ENCODE measurements at regions not wholly inside any gene's neighbourhood (a gene's known extent, or its start where the extent isn't known, plus 50 kb on each side); places are given as distances from the start of the nearest gene placed in this dataset.

GRCh38 chr7:133199831-133200230, 53.0 kb upstream of the EXOC4 start:
- Histone ChIP-seq H3K4me2 (ENCODE audit: low read length) (no peak overlapping the region), H3K9me3 (ENCODE audit: low read length) (no peaks in the 10 kb centered on the region), H3K9me2 (ENCODE audit: insufficient read depth, low read length) (no peaks in the 10 kb centered on the region), H4K20me1 (ENCODE audit: insufficient read depth) (no peaks in the 10 kb centered on the region), H3K79me2 (replicated peaks; ENCODE audit: insufficient read depth, low read length) (no peaks in the 10 kb centered on the region), H3K9ac (ENCODE audit: low read length) (no peak overlapping the region), H3K4me3 (ENCODE audit: low read length) (no peak overlapping the region), H3K36me3 (ENCODE audit: insufficient read depth, low read length) (no peaks in the 10 kb centered on the region), H2AFZ (ENCODE audit: low read depth, low read length) (no peak overlapping the region), H3F3A (ENCODE audit: insufficient read depth, low read length, poor library complexity, severe bottlenecking) (no peaks in the 10 kb centered on the region), H3K27ac (ENCODE audit: low read length) (no peak overlapping the region), H3K27me3 (ENCODE audit: insufficient read depth, low read depth, low read length) (no peaks in the 10 kb centered on the region)
- TF ChIP-seq, protein P1, sequence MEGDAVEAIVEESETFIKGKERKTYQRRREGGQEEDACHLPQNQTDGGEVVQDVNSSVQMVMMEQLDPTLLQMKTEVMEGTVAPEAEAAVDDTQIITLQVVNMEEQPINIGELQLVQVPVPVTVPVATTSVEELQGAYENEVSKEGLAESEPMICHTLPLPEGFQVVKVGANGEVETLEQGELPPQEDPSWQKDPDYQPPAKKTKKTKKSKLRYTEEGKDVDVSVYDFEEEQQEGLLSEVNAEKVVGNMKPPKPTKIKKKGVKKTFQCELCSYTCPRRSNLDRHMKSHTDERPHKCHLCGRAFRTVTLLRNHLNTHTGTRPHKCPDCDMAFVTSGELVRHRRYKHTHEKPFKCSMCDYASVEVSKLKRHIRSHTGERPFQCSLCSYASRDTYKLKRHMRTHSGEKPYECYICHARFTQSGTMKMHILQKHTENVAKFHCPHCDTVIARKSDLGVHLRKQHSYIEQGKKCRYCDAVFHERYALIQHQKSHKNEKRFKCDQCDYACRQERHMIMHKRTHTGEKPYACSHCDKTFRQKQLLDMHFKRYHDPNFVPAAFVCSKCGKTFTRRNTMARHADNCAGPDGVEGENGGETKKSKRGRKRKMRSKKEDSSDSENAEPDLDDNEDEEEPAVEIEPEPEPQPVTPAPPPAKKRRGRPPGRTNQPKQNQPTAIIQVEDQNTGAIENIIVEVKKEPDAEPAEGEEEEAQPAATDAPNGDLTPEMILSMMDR (IDR thresholded peaks at IDR 0.05; ENCODE audit: poor library complexity, severe bottlenecking) = no peak
- no peak for TF ChIP-seq RAD21 (conservative IDR thresholded peaks at IDR 0.05)
- no peak for TF ChIP-seq EZH2 (IDR thresholded peaks at IDR 0.05; ENCODE audit: borderline replicate concordance, insufficient read depth, low read length, poor library complexity, severe bottlenecking)
- no peak for TF ChIP-seq EP300 (conservative IDR thresholded peaks at IDR 0.05; ENCODE audit: poor library complexity, severe bottlenecking)
- no peak for TF ChIP-seq MXI1 (conservative IDR thresholded peaks at IDR 0.05; ENCODE audit: poor library complexity, severe bottlenecking)
- TF ChIP-seq, protein P2, sequence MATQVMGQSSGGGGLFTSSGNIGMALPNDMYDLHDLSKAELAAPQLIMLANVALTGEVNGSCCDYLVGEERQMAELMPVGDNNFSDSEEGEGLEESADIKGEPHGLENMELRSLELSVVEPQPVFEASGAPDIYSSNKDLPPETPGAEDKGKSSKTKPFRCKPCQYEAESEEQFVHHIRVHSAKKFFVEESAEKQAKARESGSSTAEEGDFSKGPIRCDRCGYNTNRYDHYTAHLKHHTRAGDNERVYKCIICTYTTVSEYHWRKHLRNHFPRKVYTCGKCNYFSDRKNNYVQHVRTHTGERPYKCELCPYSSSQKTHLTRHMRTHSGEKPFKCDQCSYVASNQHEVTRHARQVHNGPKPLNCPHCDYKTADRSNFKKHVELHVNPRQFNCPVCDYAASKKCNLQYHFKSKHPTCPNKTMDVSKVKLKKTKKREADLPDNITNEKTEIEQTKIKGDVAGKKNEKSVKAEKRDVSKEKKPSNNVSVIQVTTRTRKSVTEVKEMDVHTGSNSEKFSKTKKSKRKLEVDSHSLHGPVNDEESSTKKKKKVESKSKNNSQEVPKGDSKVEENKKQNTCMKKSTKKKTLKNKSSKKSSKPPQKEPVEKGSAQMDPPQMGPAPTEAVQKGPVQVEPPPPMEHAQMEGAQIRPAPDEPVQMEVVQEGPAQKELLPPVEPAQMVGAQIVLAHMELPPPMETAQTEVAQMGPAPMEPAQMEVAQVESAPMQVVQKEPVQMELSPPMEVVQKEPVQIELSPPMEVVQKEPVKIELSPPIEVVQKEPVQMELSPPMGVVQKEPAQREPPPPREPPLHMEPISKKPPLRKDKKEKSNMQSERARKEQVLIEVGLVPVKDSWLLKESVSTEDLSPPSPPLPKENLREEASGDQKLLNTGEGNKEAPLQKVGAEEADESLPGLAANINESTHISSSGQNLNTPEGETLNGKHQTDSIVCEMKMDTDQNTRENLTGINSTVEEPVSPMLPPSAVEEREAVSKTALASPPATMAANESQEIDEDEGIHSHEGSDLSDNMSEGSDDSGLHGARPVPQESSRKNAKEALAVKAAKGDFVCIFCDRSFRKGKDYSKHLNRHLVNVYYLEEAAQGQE (IDR thresholded peaks at IDR 0.05; ENCODE audit: borderline replicate concordance) = no peak
- TF ChIP-seq POLR2AphosphoS5 (IDR thresholded peaks at IDR 0.05) = no peak

- no peaks in the 10 kb centered on the region for H3K36me3 ChIP-seq (ENCODE audit: insufficient read depth, low read length)
- no peaks in the 10 kb centered on the region for H3K9me3 ChIP-seq (ENCODE audit: low read length)
- no peaks in the 10 kb centered on the region for H3K79me2 ChIP-seq (replicated peaks; ENCODE audit: insufficient read depth, low read length)
- no peak overlapping the region for H3K4me3 ChIP-seq (ENCODE audit: low read length)
- H2AFZ ChIP-seq (ENCODE audit: low read depth, low read length) = no peak overlapping the region
- no peak overlapping the region for H3K4me2 ChIP-seq (ENCODE audit: low read length)
- no peaks in the 10 kb centered on the region for H3K27me3 ChIP-seq (ENCODE audit: insufficient read depth, low read depth, low read length)
- H3K9ac ChIP-seq (ENCODE audit: low read length) = no peak overlapping the region
- TF ChIP-seq EZH2 (IDR thresholded peaks at IDR 0.05; ENCODE audit: borderline replicate concordance, insufficient read depth, low read length, poor library complexity, severe bottlenecking) (no peak), RAD21 (conservative IDR thresholded peaks at IDR 0.05) (no peak), POLR2AphosphoS5 (IDR thresholded peaks at IDR 0.05) (no peak), EP300 (conservative IDR thresholded peaks at IDR 0.05; ENCODE audit: poor library complexity, severe bottlenecking) (no peak)
- TF ChIP-seq, protein P2 (IDR thresholded peaks at IDR 0.05; ENCODE audit: borderline replicate concordance) = no peak
- H3F3A ChIP-seq (ENCODE audit: insufficient read depth, low read length, poor library complexity, severe bottlenecking) = no peaks in the 10 kb centered on the region
- no peaks in the 10 kb centered on the region for H3K9me2 ChIP-seq (ENCODE audit: insufficient read depth, low read length)
- no peaks in the 10 kb centered on the region for H4K20me1 ChIP-seq (ENCODE audit: insufficient read depth)
- no peak overlapping the region for H3K27ac ChIP-seq (ENCODE audit: low read length)
Observed at GRCh38 chr7:133201470-133201869, 51.4 kb upstream of the EXOC4 start.

All from neural cell (in vitro differentiated cells).